Myocyte (in vitro differentiated cells): ENCODE measurements at regions not wholly inside any gene's neighbourhood (a gene's known extent, or its start where the extent isn't known, plus 50 kb on each side); places are given as distances from the start of the nearest gene placed in this dataset.
"Not testable (repeated sequence)": the region's sequence is repeated elsewhere in the genome, so short reads cannot be mapped to it uniquely, and the experiment has no call there.

ENCODE experiments used
- DNase-seq: peaks from one replicate; pipeline ENCODE4 v3.0.0-alpha.2; 2012; ENCODE audit warnings: low read depth

- not testable (repeated sequence) for DNase-seq
Measured at GRCh38 chr1:37368665-37369315, 105.6 kb upstream of the ZC3H12A start.

DNA sequence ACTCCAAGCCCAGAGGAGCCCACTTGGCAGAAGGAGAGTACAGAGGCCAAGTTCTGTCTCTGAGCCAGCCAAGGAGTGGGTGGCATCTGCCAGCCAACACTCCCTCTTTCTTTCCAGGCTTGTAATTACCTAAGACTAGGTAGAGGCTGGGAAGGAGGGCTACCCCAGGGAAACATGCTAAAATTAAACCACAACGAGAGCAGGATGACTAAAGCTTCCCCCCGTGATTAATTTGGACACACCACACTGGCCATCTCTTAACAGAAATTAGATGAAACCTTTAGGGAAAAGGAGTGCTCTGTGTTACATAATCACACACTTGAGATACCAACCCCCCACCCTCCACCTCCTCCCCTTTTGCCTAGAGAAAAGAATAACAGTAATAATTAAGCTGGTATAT lies 102.1 kb upstream of the ZC3H12A start:
- DNase-seq, result no peak

GRCh38 chr1:37372711-37373110 lies 101.7 kb upstream of the ZC3H12A start:
- DNase-seq, result no peak

- DNase-seq, result no peak
Measured at GRCh38 chr1:37373413-37373812, 101.0 kb upstream of the ZC3H12A start.

GRCh38 chr1:37380546-37380945 lies 93.8 kb upstream of the ZC3H12A start:
- not testable (repeated sequence) for DNase-seq

DNA sequence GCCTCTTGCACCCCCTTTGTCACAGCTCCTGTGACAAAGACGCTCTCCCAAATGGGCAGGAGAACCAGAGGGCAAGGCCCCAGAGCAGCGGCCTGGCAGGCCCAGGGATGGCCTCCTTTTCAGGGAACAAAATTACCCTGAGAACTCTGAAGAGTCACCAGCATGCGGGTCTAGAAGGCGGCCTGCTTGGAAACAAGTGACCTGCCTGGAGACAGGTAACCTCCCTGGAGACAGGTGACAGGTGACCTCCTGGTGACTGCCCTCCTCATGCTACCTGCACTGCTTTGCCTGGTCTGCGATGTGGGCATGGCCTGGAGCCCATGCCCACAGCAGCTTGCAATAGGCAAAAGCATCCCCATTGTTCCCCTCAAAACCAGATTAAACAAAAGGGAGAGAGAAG lies 86.5 kb upstream of the ZC3H12A start:
- no peak for DNase-seq

DNA sequence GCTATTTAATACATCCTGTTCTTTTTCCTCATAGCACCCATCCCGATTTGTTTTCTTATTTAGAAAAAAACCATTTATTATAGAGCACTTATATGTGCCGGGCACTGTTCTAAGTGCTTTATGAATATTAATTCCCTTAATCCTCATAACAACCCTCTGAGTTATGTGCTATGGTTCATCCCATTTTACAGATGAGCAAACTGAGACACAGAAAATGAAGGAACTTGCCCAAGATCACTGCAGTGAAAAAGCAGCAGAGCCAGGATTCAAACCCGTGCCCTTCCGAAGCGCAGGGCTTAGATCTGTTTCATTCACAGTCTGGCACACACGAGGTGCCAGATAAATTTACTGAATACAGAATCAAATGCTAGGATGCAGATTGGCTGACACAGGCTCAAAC lies 85.1 kb upstream of the ZC3H12A start:
- DNase-seq, result no peak

DNA sequence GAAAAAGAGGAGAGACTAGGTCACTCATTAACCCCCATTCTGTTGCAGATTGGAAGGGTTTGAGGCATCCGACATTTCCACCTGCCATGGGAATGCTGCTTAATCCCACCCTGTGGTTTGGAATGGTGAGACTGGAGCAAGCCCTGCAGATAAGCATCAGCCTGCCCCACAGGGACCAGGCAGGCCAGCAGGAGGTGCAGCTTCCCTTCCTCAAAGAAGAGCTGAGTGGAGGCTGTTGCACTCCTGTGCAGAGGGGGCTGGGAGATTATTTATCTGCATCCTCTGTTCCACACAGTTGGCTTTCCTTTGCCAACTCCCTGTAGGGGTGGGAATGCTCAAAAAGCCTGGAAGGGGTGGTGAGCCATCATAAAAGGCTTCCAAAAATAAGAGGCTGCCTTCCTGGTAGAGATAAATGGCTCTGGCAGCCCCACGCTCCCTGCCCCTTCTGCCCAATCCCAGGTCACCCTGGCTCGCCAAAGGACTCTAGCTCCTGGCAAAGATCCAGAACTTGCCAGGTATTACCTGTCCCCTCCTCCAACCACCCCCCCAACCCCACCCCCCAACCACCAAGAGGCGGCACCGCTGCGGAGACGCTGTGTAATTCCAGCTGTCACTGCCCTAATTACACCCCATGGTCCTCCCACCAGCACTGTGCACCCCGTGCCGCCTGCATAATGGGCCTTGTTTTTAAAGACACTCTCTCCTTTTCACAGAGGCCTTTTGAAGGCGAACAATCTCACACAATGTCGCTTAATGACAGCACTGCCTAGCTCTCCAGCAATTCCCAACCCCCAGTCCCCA lies 83.0 kb upstream of the ZC3H12A start:
- no peak for DNase-seq

DNA sequence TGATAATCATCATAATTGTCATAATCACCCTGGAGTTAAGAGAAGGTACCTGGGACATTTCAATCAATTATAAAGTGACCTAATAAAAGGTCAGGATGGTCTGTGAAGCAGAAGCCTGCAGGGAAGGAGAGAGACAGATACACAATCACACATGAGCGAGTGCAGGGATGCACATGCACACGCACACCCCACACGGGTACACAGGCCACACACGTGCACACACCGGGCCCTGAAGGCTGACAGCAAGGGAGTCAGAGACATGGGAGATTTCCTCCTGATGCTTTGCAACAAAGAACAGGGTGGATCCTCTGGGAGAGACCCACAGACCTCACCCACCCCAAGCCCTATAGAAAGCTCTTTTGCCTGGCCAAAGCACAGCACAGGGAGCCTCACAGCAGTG lies 82.3 kb upstream of the ZC3H12A start:
- no peak for DNase-seq

GRCh38 chr1:37393173-37394120 lies 80.9 kb upstream of the ZC3H12A start:
- DNase-seq, result no peak

GRCh38 chr1:37394574-37395464 lies 79.6 kb upstream of the ZC3H12A start:
- DNase-seq, result no peak

GRCh38 chr1:37398096-37398495 lies 76.3 kb upstream of the ZC3H12A start:
- no peak for DNase-seq

DNA sequence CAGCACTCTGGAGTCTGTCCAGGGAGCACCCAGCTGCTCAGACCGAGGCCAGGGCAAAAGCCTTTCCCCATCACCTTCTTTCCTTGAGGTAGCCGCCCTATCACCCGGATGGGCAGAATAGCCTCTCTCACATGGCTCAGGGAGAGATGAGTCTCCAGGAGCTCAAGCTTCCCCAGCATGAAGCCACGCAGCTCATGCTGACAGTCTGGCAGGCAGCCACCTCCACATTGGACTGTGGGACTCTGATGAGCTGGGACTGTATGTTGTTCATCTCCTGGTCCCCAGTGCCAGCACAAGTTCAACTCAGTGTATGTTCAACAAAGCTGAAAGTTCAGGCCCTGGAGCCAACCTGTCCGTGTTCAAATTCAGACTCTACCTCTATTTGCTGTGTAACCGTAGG lies 75.2 kb upstream of the ZC3H12A start:
- DNase-seq, result no peak

- no peak for DNase-seq
Measured at GRCh38 chr1:37399830-37400464, 74.4 kb upstream of the ZC3H12A start.

DNA sequence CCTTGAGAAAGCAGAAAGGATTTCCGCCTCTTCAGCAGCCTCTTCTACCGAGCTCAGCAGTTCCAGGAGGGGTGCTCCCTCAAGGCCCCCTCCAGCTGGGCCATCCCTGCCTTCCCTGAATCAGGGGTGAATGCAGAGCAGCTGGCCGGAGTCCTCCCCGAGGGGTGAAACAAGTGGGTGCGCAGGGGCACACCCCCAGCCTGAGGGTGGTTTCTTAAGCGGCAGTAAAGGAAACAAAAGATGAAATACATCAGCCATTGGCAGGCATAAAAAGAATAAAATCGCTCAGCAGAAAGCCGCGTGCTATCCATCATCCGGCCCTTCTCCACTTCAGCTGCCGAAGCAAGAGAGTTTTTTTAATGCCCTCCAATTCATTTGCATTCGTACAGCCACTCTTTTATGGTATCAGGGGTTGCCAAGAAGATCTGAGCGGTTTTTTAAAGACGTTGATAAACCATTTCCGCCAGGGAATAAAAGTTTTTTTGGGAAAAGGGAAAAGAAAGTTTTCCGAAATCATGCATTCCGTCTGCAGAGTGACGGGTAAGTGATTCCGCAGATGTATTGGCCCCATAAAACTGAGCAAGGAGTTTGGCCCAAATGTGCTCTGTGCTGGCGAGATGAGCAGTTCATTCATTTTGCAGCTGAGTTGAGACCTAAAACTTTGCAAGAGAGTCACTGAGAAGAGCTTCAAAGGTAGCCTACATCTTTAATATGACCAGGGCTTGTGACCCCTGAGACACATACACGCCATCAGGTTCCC lies 73.7 kb upstream of the ZC3H12A start:
- no peak for DNase-seq

GRCh38 chr1:37403166-37403565 lies 71.2 kb upstream of the ZC3H12A start:
- DNase-seq, result no peak

- no peak for DNase-seq
Measured at GRCh38 chr1:37404711-37405110, 69.7 kb upstream of the ZC3H12A start.

DNA sequence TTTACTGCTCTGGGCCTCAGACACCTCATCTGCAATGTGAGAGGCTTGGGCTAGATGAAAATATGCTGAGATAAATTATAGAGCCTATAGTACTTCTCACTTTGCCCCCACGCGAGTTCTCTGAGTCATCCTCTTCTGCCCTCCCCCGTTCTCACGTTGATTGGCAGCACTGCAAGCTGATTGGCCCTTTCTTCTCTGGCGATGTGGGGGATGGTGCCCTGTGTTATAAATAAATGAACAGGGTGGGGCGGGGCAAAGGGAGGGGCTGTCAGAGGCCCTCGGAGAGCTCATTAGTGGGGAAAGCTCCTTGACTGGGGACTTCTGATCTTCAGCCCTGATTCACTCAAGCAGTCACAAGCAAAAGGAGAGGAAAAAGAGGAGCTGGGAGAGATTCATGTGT lies 64.3 kb upstream of the ZC3H12A start:
- DNase-seq, result no peak

DNA sequence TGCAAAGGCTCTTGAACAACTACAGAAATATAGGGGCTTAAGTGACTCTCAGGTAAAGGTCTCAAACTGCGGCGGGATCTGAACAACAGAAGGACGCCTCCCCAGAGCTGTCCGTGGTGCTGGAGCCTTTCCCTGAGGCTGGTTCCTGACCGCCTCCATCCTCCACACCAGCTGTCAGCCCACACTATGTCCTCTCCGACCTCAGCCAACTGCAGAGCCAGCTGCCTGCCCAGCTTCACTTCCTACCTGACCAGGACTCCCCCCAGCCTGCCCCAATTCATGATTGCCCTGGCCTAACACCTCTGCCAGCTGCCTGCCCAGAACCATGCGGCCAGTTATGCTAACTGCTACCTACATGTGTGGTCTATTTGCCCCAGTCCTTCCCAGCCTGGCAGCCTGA lies 63.6 kb upstream of the ZC3H12A start:
- peak; percentile 82 for DNase-seq
